ENCODE measurements at regions not wholly inside any gene's neighbourhood (a gene's known extent, or its start where the extent isn't known, plus 50 kb on each side); places are given as distances from the start of the nearest gene placed in this dataset.

- POLR2A ChIA-PET (ENCODE audit: low non-redundant PET): no interaction called here
- H3K4me3 ChIP-seq (ENCODE audit: low read depth, low read length, poor library complexity, severe bottlenecking): no peak overlapping the region
- H3K27ac ChIP-seq (ENCODE audit: low read depth, low read length, poor library complexity, severe bottlenecking): no peak overlapping the region
- intact Hi-C loops (cut with micrococcal nuclease; ENCODE audit: unreplicated experiment): no loop called here
- H3K4me1 ChIP-seq (ENCODE audit: insufficient read depth, low read length, poor library complexity, severe bottlenecking): no peaks in the 10 kb centered on the region
- CTCF ChIA-PET: no interaction called here
- no peaks in the 10 kb centered on the region for H3K36me3 ChIP-seq (ENCODE audit: insufficient read depth, low read length, poor library complexity, severe bottlenecking)
- H3K9me3 ChIP-seq (ENCODE audit: low read depth, low read length, poor library complexity, severe bottlenecking): no peaks in the 10 kb centered on the region
- no peak for DNase-seq (ENCODE audit: low spot score)
- TF ChIP-seq CTCF (conservative IDR thresholded peaks at IDR 0.05; ENCODE audit: low read depth, low read length): no peak
- no peak for TF ChIP-seq EZH2 (IDR thresholded peaks at IDR 0.05; ENCODE audit: borderline replicate concordance, low read depth, low read length, poor library complexity, severe bottlenecking)
- H3K27me3 ChIP-seq (replicated peaks; ENCODE audit: insufficient read depth, low read depth, low read length, poor library complexity): peaks cover 4% of the 10 kb centered on the region
- BruUV-seq (replicated peaks): no TSS peak
Observed at GRCh38 chr10:78116361-78116760, 82.7 kb downstream of the RPS24 start.

GRCh38 chr10:78118591-78118990 lies 84.9 kb downstream of the RPS24 start:
- no peak for DNase-seq (ENCODE audit: low spot score)
- H3K4me3 ChIP-seq (ENCODE audit: low read depth, low read length, poor library complexity, severe bottlenecking): no peak overlapping the region
- no peaks in the 10 kb centered on the region for H3K4me1 ChIP-seq (ENCODE audit: insufficient read depth, low read length, poor library complexity, severe bottlenecking)
- intact Hi-C loops (cut with micrococcal nuclease; ENCODE audit: unreplicated experiment): no loop called here
- BruUV-seq (replicated peaks): no TSS peak
- H3K27ac ChIP-seq (ENCODE audit: low read depth, low read length, poor library complexity, severe bottlenecking): no peak overlapping the region
- ChIA-PET POLR2A (ENCODE audit: low non-redundant PET) (no interaction called here), CTCF (no interaction called here)
- H3K36me3 ChIP-seq (ENCODE audit: insufficient read depth, low read length, poor library complexity, severe bottlenecking): no peaks in the 10 kb centered on the region
- peaks cover 4% of the 10 kb centered on the region for H3K27me3 ChIP-seq (replicated peaks; ENCODE audit: insufficient read depth, low read depth, low read length, poor library complexity)
- no peaks in the 10 kb centered on the region for H3K9me3 ChIP-seq (ENCODE audit: low read depth, low read length, poor library complexity, severe bottlenecking)
- no peak for TF ChIP-seq EZH2 (IDR thresholded peaks at IDR 0.05; ENCODE audit: borderline replicate concordance, low read depth, low read length, poor library complexity, severe bottlenecking)
- no peak for TF ChIP-seq CTCF (conservative IDR thresholded peaks at IDR 0.05; ENCODE audit: low read depth, low read length)

- Histone ChIP-seq H3K27me3 (replicated peaks; ENCODE audit: insufficient read depth, low read depth, low read length, poor library complexity) (no peaks in the 10 kb centered on the region), H3K36me3 (ENCODE audit: insufficient read depth, low read length, poor library complexity, severe bottlenecking) (no peaks in the 10 kb centered on the region), H3K9me3 (ENCODE audit: low read depth, low read length, poor library complexity, severe bottlenecking) (no peaks in the 10 kb centered on the region), H3K27ac (ENCODE audit: low read depth, low read length, poor library complexity, severe bottlenecking) (no peak overlapping the region), H3K4me3 (ENCODE audit: low read depth, low read length, poor library complexity, severe bottlenecking) (no peak overlapping the region), H3K4me1 (ENCODE audit: insufficient read depth, low read length, poor library complexity, severe bottlenecking) (no peaks in the 10 kb centered on the region)
- no peak for DNase-seq (ENCODE audit: low spot score)
- no TSS peak for BruUV-seq (replicated peaks)
- CTCF ChIA-PET: no interaction called here
- TF ChIP-seq CTCF (conservative IDR thresholded peaks at IDR 0.05; ENCODE audit: low read depth, low read length) (no peak), EZH2 (IDR thresholded peaks at IDR 0.05; ENCODE audit: borderline replicate concordance, low read depth, low read length, poor library complexity, severe bottlenecking) (no peak)
- intact Hi-C loops (cut with micrococcal nuclease; ENCODE audit: unreplicated experiment): no loop called here
- POLR2A ChIA-PET (ENCODE audit: low non-redundant PET): no interaction called here
Observed at GRCh38 chr10:78121801-78122200, 88.1 kb downstream of the RPS24 start.
